Activated CD4-positive, alpha-beta T cell treated with anti-CD3 and anti-CD28 coated beads for 24 hours (primary cell): ENCODE measurements at regions not wholly inside any gene's neighbourhood (a gene's known extent, or its start where the extent isn't known, plus 50 kb on each side); places are given as distances from the start of the nearest gene placed in this dataset.
"Not testable (repeated sequence)": the region's sequence is repeated elsewhere in the genome, so short reads cannot be mapped to it uniquely, and the experiment has no call there.

ENCODE experiments used
- DNase-seq, 2 donors: peaks; one replicate each; pipeline ENCODE4 v3.0.0-alpha.2; 2020; ENCODE audit warnings: low read depth in 2 of 2

DNA sequence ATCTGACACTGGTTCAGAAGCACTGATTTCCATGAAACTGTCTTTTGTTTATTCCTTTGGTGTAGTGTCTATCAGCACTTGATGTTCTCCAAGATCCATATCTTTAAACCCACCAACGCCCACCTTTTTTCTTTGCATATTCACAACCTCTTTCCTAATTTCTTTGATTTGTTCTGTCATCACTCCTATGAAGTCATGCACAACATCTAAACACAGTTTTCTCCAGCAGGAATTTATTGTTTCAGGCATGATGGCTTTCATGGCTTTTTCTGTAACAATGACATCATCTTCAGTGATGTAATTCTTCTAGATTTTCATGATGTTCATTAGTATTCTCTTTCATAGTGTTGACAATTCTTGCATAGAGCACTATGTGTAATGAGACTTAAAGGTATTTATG is 219.6 kb upstream of the POU1F1 start:
- DNase-seq: no peak

GRCh38 chr3:87494264-87494663 is 217.9 kb upstream of the POU1F1 start:
- no peak for DNase-seq

GRCh38 chr3:87491843-87492242 is 215.5 kb upstream of the POU1F1 start:
- DNase-seq: no peak

GRCh38 chr3:87489892-87490291 is 213.5 kb upstream of the POU1F1 start:
- no peak for DNase-seq

DNA sequence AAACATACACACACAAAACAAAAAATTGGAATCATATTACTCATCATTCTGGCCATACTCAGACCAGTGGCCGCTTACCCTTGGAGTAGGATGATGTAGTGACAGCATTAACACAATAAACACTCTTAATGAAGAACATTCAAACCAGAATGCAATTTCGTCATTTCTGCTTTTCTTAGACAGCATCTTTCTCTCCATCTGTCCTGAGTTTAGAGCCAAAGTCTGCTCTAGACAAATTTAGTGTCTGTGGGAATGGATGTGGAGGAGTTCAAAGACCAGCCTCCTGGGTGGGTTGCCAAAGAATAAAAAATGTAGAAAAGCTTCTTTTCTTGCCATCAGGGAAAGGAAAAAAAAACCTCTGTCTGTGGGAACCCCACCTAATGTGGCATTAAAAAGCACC is 212.4 kb upstream of the POU1F1 start:
- no peak for DNase-seq

GRCh38 chr3:87486635-87487034 is 210.3 kb upstream of the POU1F1 start:
- not testable (repeated sequence) for DNase-seq

DNA sequence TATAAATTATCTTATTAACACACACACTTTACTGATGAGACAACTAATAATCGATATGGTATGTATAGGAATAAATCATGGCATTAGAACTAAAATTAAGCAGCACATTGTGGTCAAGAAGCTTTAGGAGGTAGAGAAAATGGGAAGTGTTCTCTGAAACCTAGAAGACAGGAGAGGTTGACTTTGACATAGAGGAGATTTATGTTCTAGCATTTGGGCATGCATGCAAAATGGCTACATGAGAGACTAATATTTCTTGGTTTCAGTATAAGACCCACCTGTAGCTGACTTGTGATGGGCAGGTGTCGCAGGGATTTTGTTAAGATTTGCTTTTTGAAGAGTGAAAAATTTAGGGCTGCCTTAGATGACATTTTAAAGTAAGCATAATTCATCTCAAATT is 209.7 kb upstream of the POU1F1 start:
- DNase-seq: no peak

- DNase-seq: no peak
Observed at GRCh38 chr3:87478716-87479115, 202.3 kb upstream of the POU1F1 start.

DNA sequence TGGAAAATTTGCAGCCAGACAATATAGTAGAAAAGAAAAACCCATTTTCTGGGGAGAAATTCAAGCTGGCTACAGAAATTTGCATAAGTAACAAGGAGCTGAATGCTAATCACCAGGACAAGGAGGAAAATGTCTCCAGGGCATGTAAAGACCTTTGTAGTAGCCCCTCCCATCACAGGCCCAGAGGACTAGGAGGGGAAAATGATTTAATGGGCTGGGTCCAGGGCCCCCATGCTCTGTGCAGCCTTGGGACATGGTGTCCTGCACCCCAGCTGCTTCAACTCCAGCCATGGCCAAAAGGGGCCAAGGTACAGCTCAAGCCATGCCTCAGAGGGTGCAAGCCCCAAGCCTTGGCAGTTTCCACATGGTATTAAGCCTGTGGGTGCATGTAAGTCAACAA is 197.6 kb upstream of the POU1F1 start:
- DNase-seq: no peak

GRCh38 chr3:87468938-87469337 is 192.6 kb upstream of the POU1F1 start:
- no peak for DNase-seq

DNA sequence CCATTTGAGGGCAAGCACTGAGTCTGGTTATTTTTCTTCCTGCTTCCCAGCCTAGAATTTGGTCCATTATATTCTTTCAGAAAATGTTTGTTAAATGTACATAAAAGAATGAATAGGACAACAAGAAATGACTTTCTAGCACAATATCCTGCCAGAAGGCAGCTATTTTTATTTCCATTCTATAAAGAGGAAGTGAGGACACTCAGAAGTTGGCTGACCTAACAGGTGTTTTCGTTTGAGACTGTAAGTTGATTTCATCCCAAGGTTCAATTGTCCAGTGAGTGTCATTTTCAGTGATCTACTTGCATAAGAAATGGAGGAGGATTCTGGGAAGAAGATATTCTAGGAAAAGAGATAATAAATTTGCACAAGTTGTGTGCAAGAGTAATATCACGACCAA is 191.9 kb upstream of the POU1F1 start:
- DNase-seq: no peak

- DNase-seq: no peak
Observed at GRCh38 chr3:87462228-87462627, 185.8 kb upstream of the POU1F1 start.

DNA sequence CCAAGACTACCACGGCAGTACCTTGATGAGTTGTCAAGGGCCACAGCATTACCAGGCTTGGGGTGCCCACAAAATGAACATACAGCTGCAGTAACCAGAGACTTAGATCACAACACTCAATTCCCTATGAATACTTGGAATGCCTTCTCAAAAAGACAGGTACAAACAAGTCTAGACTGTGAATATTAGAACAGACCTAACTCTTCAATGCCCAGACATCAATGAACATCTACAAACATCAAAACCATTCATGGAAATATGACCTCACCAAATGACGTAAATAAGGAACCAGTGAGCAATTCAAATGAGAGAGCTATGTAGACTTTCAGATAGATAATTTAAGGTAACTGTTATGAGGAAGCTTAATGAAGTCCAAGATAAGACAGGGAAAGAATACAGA is 185.1 kb upstream of the POU1F1 start:
- DNase-seq: no peak

DNA sequence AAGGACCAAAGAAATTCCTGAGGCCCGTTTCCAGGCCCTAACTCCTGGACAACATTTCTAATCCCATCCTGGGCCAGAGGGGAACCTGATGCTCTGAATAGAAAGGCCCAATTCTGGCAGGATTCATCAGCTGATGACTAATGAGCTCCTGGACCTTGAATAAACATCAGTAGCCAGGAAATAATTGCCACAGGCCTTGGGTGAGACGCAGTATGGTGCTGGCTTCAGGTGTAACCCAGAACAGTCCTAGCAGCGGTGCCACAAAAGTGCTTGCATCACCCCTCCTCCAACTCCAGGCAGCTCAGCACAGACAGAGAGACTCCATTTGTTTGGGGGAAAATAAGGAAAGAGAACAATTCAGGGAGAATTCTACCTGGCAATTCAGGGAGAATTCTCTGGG is 184.7 kb upstream of the POU1F1 start:
- no peak for DNase-seq

GRCh38 chr3:87448558-87448957 is 172.2 kb upstream of the POU1F1 start:
- no peak for DNase-seq

GRCh38 chr3:87446849-87447387 is 170.5 kb upstream of the POU1F1 start:
- no peak for DNase-seq

GRCh38 chr3:87442470-87442869 is 166.1 kb upstream of the POU1F1 start:
- DNase-seq: no peak

DNA sequence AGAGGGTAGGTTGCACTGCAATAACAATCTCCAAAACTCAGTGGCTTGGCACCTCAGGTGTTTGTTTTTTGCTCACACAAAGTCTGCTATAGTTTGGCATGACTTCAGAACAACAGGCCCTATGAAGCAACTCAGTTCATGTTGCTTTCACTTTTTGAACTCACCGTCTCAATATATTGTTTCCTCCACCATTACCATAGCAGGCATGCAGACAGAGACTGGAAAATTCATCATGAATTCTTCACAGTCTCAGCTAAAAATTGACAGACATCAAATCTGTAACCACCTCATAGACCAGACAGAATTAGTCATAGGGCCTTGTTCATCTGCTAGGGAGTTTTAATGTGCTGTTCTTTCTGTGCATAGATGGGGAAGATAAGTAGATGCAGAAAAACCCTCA is 161.4 kb upstream of the POU1F1 start:
- DNase-seq: no peak

DNA sequence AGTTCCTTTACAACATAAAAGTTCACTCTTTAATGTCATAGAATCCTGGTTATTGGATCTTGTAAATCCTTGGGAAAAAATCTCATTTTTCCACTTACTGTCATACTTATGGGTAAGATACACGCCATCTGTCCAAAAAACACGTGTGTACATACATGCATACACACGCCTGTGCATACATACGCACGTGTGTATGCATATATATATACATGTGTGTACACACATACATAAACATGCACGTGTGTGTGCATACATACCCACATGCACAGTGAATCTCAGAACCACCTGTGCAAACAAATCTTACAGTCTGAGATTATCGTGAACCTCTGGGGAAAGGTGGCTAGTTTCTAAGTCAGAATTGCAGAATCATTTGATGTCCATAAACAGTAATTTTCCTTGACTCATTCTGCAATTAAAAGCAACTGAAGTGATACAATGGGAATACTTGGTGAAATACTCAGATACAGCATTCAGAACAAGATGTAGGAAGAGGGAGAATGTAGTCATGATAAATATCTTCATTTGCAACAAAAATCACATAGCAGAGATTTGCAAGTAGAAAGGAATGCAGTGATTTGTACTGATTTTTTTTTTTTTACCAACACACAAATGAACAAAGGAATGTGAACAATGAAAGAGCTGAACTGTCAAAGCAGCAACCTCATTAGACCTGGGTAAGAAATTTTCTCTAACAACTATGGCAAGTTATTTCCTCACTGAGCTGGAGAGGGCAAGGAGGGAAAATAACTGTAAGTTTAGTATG is 160.6 kb upstream of the POU1F1 start:
- no peak for DNase-seq

DNA sequence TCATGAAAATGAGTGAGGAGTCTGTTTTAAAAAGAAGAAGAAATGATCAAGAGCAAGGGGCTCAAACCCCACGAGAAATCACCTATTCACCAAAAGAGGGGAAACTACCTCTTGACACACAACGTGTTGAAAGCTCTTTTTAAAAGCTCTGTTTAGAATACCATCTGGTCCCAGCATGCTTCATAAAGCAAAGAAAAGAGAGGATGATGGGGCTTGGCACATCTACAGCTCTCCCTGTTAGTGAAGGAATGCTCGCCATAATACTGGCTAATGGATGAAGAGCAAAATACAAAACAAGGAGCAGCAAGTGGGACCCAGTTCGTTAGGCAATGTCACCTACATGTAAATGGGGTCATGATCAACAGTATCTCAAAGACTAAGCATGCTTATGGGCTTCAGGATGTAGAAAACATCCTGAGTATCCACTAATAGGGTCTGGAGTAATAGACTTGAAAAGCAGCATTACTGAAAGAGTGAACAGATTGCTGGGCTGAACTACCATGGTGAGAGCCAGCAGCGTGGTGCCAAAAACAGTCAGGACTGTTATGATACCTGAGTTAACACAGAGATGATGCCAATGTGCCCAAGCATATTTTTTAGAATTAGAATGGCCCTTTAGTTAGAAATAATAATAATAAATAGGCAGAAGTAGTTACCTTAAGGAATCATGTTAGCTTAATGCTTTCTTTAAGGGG is 159.7 kb upstream of the POU1F1 start:
- DNase-seq: no peak

DNA sequence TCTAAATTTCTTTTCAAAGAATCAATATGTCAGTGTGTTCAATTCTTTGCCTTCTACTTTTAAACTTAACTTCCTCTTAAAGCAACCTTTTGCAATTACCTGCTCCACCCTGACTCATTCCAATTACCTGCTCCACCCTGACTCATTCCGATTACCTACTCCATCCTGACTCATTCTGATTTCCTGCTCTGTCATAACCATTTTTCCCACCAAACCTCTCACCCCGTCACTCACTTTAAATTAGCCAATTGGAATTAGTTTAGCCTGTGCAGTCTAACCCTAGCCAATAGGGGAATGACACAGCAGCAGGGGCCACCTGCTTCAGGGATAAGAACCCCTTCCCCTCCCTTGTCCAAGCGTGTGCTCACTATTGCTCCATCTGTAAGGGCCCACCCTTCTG is 157.1 kb upstream of the POU1F1 start:
- DNase-seq: not testable (repeated sequence)

DNA sequence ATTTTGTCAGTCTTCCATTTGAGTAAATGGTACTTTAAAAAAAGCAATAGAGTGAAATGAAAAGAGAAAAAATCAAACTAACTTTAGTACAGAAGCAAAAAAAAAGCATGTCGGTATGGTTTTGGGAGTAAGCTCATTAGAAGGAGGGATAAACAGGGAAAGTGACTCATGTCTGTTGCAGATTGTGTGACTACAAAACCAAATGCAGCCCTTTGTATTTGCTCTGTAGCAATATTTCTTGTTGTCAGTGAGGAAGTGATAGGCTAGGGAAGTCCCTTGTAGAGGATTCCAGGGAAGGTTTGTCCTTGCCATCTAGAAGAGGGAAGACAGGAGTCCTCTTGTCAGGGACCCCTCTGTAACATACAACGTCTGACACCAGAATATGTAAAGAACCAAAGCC is 150.5 kb upstream of the POU1F1 start:
- DNase-seq: no peak

- no peak for DNase-seq
Observed at GRCh38 chr3:87425056-87425455, 148.7 kb upstream of the POU1F1 start.
